ENCODE measurements at regions not wholly inside any gene's neighbourhood (a gene's known extent, or its start where the extent isn't known, plus 50 kb on each side); places are given as distances from the start of the nearest gene placed in this dataset.

DNA sequence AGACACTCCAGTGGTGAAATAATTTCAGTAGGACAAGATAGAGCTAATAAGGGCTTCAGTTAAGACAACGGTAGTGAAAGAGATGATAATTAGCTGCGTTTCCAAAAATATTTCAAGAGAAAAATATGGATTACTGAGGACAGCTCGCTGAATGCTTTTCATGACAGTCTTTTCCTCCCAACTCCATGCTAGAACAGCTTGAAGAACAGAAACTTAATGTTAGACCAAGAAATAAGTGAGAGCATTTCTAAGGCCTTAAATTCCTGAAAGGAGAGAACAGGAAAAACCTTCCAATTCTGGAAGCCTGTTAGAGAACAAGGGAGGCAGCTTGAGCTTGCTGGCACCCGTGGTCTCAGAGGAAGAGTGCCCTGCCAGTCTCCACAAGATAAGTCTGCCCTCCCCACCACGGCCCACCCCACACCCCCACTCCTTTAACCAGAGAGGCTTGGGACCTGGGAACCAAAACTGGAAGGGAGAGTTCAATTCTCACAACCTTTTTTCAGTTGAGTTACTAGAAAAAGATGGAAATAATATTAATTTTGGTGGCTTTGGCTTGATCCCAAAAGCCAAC, 1148.0 kb upstream of the CELF2 start:
- in situ Hi-C loops (cut with MboI): no loop called here
- Histone ChIP-seq H3K9ac (ENCODE audit: control insufficient read depth, insufficient read depth, low read length) (no peak overlapping the region), H4K20me1 (ENCODE audit: control insufficient read depth, insufficient read depth) (no peaks in the 10 kb centered on the region), H3K4me3 (no peak overlapping the region), H3K4me2 (ENCODE audit: control insufficient read depth, insufficient read depth) (no peak overlapping the region), H3K27ac (ENCODE audit: control insufficient read depth, insufficient read depth) (no peak overlapping the region), H2AFZ (ENCODE audit: control insufficient read depth, low read depth, low read length) (no peak overlapping the region), H3K79me2 (ENCODE audit: control insufficient read depth, insufficient read depth, low read length) (no peaks in the 10 kb centered on the region), H3K27me3 (replicated peaks in 1 of 2; ENCODE audit: control insufficient read depth in 2 of 2, insufficient read depth in 2 of 2, low read length in 1 of 2) (no peaks in the 10 kb centered on the region), H3K4me1 (ENCODE audit: control insufficient read depth, insufficient read depth, low read length) (no peaks in the 10 kb centered on the region), H3K9me3 (replicated peaks; ENCODE audit: control insufficient read depth, insufficient read depth, low read length) (no peaks in the 10 kb centered on the region), H3K36me3 (ENCODE audit: control insufficient read depth in 2 of 2, insufficient read depth in 2 of 2, low read length in 1 of 2) (no peaks in the 10 kb centered on the region)
- CTCF ChIA-PET: interaction anchor here (0.6 kb wide), 1 partner anchor 52 kb away, joined by 3 read pairs; no protein-coding TSS in a partner anchor
- ATAC-seq: no peak
- RAD21 ChIA-PET (ENCODE audit: unreplicated experiment): interaction anchor here (0.6 kb wide), 1 partner anchor 527 kb away, joined by 5 read pairs; no protein-coding TSS in a partner anchor
- BruUV-seq (replicated peaks): no TSS peak
- intact Hi-C loops (cut with micrococcal nuclease; ENCODE audit: unreplicated experiment): no loop called here
- 0% methylated on average over 5 of the region's 5 CpGs for WGBS (ENCODE audit: insufficient coverage, insufficient replicate concordance, low lambda C conversion rate, missing lambda C conversion rate)
- no peak for FAIRE-seq
- DNase-seq (ENCODE audit: low read depth, low spot score): no peak
- SMC1A ChIA-PET (ENCODE audit: uncharacterized antibody, unreplicated experiment): no interaction called here
- POLR2A ChIA-PET: no interaction called here
- TF ChIP-seq ZSCAN29 (IDR thresholded peaks at IDR 0.05) (no peak), BMI1 (IDR thresholded peaks at IDR 0.05; ENCODE audit: borderline replicate concordance) (no peak), GABPA (IDR thresholded peaks at IDR 0.05; ENCODE audit: low read depth) (no peak), EED (IDR thresholded peaks at IDR 0.05; ENCODE audit: low read depth) (no peak), NBN (IDR thresholded peaks at IDR 0.05) (no peak), RB1 (IDR thresholded peaks at IDR 0.05; ENCODE audit: borderline replicate concordance) (no peak), ASH2L (IDR thresholded peaks at IDR 0.05; ENCODE audit: borderline replicate concordance, low read depth) (no peak), HCFC1 (IDR thresholded peaks at IDR 0.05; ENCODE audit: low read length) (no peak), RCOR1 (conservative IDR thresholded peaks at IDR 0.05; ENCODE audit: low read depth, low read length) (no peak), ETV6 (conservative IDR thresholded peaks at IDR 0.05 in 1 of 2, IDR thresholded peaks at IDR 0.05 in 1 of 2; ENCODE audit: borderline replicate concordance in 1 of 2, low read depth in 1 of 2) (no peak), PAX5 (IDR thresholded peaks at IDR 0.05; ENCODE audit: borderline replicate concordance, low read depth, low read length) (no peak)
- TF ChIP-seq, protein P1, sequence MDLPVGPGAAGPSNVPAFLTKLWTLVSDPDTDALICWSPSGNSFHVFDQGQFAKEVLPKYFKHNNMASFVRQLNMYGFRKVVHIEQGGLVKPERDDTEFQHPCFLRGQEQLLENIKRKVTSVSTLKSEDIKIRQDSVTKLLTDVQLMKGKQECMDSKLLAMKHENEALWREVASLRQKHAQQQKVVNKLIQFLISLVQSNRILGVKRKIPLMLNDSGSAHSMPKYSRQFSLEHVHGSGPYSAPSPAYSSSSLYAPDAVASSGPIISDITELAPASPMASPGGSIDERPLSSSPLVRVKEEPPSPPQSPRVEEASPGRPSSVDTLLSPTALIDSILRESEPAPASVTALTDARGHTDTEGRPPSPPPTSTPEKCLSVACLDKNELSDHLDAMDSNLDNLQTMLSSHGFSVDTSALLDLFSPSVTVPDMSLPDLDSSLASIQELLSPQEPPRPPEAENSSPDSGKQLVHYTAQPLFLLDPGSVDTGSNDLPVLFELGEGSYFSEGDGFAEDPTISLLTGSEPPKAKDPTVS (IDR thresholded peaks at IDR 0.05; ENCODE audit: low read depth, low read length): no peak
- TF ChIP-seq, protein P2, sequence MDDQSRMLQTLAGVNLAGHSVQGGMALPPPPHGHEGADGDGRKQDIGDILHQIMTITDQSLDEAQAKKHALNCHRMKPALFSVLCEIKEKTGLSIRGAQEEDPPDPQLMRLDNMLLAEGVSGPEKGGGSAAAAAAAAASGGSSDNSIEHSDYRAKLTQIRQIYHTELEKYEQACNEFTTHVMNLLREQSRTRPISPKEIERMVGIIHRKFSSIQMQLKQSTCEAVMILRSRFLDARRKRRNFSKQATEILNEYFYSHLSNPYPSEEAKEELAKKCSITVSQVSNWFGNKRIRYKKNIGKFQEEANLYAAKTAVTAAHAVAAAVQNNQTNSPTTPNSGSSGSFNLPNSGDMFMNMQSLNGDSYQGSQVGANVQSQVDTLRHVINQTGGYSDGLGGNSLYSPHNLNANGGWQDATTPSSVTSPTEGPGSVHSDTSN (IDR thresholded peaks at IDR 0.05; ENCODE audit: insufficient replicate concordance, low read depth, low read length): no peak
